OCI-LY3 (cell line): ENCODE measurements at regions not wholly inside any gene's neighbourhood (a gene's known extent, or its start where the extent isn't known, plus 50 kb on each side); places are given as distances from the start of the nearest gene placed in this dataset.

Source experiments
- EZH2phosphoT487 ChIP-seq: fragments of 200-600 bp; shearing (Covaris generic); IDR thresholded peaks from 2 replicates; pipeline ENCODE4 v1.6.1; 2018; ENCODE audit warnings: antibody characterized with exemption, mixed run types, low read depth
- TF ChIP-seq, protein P1 (sequence below): fragments of 200-600, 300-600 bp; sonication (generic); IDR thresholded peaks from 2 replicates; pipeline ENCODE4 v1.5.1; 2014; ENCODE audit warnings: antibody characterized with exemption, low read length, low read depth

DNA sequence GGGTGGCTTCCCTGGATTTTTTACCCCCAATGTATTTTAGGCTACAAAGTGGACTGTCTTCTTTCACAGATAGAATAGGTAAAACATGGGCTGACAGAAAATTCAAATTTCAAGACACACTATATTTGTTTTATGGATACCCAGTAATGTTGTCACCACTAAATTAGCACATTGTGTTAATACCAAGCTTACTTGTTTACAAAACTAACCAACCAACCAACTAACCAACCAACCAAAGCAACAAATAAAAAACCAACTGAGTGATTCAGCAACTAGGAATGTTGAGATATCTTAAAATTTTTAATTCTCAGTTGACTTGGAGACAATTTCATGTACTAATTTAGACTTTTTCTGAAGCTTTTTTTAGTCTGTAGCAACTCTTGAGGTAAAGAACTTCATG lies 69.3 kb upstream of the CTSC start:
- TF ChIP-seq, protein P1, sequence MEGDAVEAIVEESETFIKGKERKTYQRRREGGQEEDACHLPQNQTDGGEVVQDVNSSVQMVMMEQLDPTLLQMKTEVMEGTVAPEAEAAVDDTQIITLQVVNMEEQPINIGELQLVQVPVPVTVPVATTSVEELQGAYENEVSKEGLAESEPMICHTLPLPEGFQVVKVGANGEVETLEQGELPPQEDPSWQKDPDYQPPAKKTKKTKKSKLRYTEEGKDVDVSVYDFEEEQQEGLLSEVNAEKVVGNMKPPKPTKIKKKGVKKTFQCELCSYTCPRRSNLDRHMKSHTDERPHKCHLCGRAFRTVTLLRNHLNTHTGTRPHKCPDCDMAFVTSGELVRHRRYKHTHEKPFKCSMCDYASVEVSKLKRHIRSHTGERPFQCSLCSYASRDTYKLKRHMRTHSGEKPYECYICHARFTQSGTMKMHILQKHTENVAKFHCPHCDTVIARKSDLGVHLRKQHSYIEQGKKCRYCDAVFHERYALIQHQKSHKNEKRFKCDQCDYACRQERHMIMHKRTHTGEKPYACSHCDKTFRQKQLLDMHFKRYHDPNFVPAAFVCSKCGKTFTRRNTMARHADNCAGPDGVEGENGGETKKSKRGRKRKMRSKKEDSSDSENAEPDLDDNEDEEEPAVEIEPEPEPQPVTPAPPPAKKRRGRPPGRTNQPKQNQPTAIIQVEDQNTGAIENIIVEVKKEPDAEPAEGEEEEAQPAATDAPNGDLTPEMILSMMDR, result no peak
- no peak for TF ChIP-seq EZH2phosphoT487
